Liver (tissue), 3 donors: ENCODE measurements at regions not wholly inside any gene's neighbourhood (a gene's known extent, or its start where the extent isn't known, plus 50 kb on each side); places are given as distances from the start of the nearest gene placed in this dataset.

Source experiments
- CTCF ChIP-seq: fragments of 150-350 bp; IDR thresholded peaks from 2 replicates; pipeline ENCODE4 v1.5.1; 2017; ENCODE audit warnings: improper control_type of control experiment, low read depth, low read length; ENCODE audit not compliant: missing input control
- EGR1 ChIP-seq, 2 donors: IDR thresholded peaks; 2 replicates each; pipeline ENCODE4 v1.6.1; 2016 to 2018; ENCODE audit warnings: antibody characterized with exemption in 2 of 2, low read depth in 2 of 2
- GABPA ChIP-seq, 2 donors: IDR thresholded peaks in 1 of 2; conservative IDR thresholded peaks in 1 of 2; 2 replicates each; pipeline ENCODE4 v1.6.1; 2016; ENCODE audit warnings: antibody characterized with exemption in 2 of 2, mild to moderate bottlenecking in 1 of 2, moderate library complexity in 1 of 2
- HNF4A ChIP-seq, 2 donors: conservative IDR thresholded peaks; 2 replicates each; pipeline ENCODE4 v1.6.1; 2016; ENCODE audit warnings: antibody characterized with exemption in 2 of 2, mild to moderate bottlenecking in 2 of 2
- JUND ChIP-seq, 2 donors: IDR thresholded peaks; 2 replicates each; pipeline ENCODE4 v1.6.1; 2016; ENCODE audit warnings: antibody characterized with exemption in 2 of 2
- MAX ChIP-seq: IDR thresholded peaks from 2 replicates; pipeline ENCODE4 v1.6.1; 2016; ENCODE audit warnings: antibody characterized with exemption
- NR2F2 ChIP-seq: IDR thresholded peaks from 2 replicates; pipeline ENCODE4 v1.6.1; 2016; ENCODE audit warnings: antibody characterized with exemption
- RXRA ChIP-seq, 2 donors: IDR thresholded peaks; 2 replicates each; pipeline ENCODE4 v1.6.1; 2017 to 2018; ENCODE audit warnings: antibody characterized with exemption in 2 of 2, mild to moderate bottlenecking in 1 of 2
- TAF1 ChIP-seq: conservative IDR thresholded peaks from 2 replicates; pipeline ENCODE4 v1.6.1; 2016; ENCODE audit warnings: antibody characterized with exemption, mild to moderate bottlenecking
- ZBTB33 ChIP-seq: IDR thresholded peaks from 2 replicates; pipeline ENCODE4 v1.6.1; 2016; ENCODE audit warnings: antibody characterized with exemption
- TF ChIP-seq, protein P1 (sequence below): IDR thresholded peaks from 2 replicates; pipeline ENCODE4 v1.6.1; 2016; ENCODE audit warnings: antibody characterized with exemption, mild to moderate bottlenecking
- TF ChIP-seq, protein P2 (sequence below): IDR thresholded peaks from 2 replicates; pipeline ENCODE4 v1.6.1; 2016; ENCODE audit warnings: antibody characterized with exemption
- donor health status: healthy.
- donor health status: healthy.

DNA sequence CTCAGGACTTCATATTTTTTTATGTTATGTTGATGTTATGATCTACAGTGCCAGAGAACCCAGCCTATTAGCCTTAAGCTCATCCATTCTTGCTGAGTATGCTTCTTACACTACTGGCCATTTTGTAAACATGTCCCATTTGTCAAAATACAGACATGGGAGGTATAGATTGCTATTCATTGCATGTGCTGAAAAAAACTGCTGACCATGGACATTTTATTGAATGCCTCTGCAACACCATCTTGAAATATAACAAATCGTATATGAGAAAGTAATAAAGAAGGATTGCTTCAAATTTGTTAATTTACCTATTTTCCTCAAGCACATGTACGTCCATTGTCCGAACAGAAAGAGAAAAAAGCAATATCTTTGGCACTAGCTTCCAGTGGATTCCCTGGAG is 91.5 kb upstream of the FAM47A start:
- TF ChIP-seq GABPA (IDR thresholded peaks at IDR 0.05 in 1 of 2, conservative IDR thresholded peaks at IDR 0.05 in 1 of 2) (no peak), CTCF (no peak), JUND (IDR thresholded peaks at IDR 0.05) (no peak), RXRA (IDR thresholded peaks at IDR 0.05) (no peak), MAX (no peak), ZBTB33 (no peak), TAF1 (no peak), NR2F2 (no peak), EGR1 (IDR thresholded peaks at IDR 0.05; ENCODE audit: low read depth in 2 of 2) (no peak), HNF4A (conservative IDR thresholded peaks at IDR 0.05) (no peak)
- TF ChIP-seq, protein P1, sequence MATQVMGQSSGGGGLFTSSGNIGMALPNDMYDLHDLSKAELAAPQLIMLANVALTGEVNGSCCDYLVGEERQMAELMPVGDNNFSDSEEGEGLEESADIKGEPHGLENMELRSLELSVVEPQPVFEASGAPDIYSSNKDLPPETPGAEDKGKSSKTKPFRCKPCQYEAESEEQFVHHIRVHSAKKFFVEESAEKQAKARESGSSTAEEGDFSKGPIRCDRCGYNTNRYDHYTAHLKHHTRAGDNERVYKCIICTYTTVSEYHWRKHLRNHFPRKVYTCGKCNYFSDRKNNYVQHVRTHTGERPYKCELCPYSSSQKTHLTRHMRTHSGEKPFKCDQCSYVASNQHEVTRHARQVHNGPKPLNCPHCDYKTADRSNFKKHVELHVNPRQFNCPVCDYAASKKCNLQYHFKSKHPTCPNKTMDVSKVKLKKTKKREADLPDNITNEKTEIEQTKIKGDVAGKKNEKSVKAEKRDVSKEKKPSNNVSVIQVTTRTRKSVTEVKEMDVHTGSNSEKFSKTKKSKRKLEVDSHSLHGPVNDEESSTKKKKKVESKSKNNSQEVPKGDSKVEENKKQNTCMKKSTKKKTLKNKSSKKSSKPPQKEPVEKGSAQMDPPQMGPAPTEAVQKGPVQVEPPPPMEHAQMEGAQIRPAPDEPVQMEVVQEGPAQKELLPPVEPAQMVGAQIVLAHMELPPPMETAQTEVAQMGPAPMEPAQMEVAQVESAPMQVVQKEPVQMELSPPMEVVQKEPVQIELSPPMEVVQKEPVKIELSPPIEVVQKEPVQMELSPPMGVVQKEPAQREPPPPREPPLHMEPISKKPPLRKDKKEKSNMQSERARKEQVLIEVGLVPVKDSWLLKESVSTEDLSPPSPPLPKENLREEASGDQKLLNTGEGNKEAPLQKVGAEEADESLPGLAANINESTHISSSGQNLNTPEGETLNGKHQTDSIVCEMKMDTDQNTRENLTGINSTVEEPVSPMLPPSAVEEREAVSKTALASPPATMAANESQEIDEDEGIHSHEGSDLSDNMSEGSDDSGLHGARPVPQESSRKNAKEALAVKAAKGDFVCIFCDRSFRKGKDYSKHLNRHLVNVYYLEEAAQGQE = no peak
- TF ChIP-seq, protein P2, sequence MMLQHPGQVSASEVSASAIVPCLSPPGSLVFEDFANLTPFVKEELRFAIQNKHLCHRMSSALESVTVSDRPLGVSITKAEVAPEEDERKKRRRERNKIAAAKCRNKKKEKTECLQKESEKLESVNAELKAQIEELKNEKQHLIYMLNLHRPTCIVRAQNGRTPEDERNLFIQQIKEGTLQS = no peak
